T1000 (cell line): ENCODE measurements at regions not wholly inside any gene's neighbourhood (a gene's known extent, or its start where the extent isn't known, plus 50 kb on each side); places are given as distances from the start of the nearest gene placed in this dataset.

ENCODE experiments used
- DNase-seq: peaks from one replicate; lab custom pipeline; 2025; ENCODE audit warnings: mixed read lengths; lab: John Stamatoyannopoulos, UW

DNA sequence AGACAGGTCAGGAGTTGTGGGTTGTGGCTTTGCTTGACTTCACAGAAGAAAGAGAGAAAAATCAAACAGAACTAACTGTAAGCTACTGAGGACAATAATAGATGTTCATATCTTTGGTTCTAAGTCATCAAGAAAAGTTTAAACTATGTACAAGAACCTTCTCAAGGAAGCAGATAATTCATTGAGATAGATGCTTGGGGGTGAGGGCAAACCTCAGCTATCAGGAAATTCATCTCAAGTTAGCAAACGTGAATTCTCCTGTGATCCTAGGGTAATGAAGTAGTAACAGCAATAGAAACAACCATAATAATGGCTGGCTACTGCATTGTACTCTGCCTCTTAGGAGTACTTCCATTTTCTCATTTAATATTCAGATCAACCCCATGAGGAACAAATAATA, 506.2 kb downstream of the PLPP3 start:
- DNase-seq = no peak

- no peak for DNase-seq
These were observed 507.1 kb downstream of the PLPP3 start for GRCh38 chr1:56072310-56072709.

DNA sequence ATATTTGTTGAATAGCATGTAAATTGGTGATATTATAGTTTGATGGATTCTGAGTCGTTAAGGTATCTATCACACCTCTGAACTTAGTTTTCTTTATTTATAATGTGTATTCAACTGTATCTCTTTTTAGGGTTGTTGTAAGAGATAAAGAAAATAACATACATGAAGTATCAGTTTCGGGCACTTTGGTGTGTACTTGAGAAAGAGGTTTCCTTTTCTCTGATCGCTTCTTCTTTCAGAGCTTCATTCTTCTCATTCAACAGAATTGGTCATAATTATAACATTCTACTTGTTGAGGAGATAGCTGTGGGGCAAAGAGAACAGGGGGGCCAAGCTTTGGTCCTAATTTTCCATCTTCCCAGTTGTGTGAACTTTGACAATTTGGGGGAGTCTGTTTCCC, 508.0 kb downstream of the PLPP3 start:
- no peak for DNase-seq

DNA sequence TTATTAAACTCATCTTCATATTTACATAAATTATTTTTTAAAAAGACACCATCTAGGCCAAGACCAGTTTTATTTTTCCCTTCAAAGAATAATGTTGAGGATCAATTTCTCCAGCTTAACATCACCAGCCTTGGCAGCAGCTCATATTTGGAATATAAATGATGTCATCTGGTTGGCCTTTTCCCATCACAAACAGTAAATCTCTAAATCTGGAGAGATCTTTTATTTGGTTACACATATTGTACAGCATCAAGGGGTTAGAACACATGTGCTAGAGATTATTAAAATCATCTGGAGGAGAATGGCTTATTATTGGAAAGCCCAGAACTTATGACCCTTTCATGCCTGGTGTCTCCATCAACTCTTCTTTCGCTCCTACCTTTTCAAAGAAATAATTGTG, 508.8 kb downstream of the PLPP3 start:
- DNase-seq = no peak

DNA sequence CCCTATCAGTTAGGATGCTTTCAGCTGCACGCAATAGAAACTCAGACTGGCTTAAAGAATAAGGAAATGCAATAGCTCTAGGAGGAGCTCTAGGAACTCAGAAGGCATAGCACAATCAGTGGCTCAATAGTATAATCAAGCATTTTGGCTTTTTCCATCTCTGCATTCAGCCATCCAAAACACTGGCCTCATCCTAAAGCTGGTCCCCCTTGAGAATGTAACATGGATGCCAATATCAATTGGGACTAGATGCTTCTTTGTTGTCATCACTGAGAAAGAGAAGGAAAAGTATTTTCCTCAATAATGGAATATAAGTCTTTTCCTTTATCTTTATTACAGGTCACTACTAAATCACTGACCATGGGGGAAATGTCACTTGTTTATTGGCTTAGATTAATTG, 509.5 kb downstream of the PLPP3 start:
- no peak for DNase-seq

DNA sequence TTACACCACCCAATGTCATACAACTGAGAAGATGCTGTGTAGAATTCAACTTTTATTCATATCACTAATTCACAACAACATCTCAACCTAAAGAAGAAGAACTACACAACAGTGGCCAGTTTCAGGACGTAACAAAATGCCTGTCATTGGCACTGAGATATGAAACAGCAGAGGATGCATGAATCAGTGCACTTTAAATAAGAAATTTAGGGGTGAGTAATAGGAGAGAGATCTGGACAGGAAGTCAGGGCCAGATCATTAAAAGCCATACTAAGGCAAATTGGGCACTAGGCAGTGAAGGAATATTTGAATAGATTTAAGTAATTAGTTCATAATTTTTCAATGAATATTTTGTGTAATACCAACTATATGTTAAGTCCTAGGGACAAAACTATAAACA, 510.5 kb downstream of the PLPP3 start:
- no peak for DNase-seq

- DNase-seq = no peak
These were observed 511.2 kb downstream of the PLPP3 start for GRCh38 chr1:56068210-56068609.

- DNase-seq = no peak
These were observed 513.6 kb downstream of the PLPP3 start for GRCh38 chr1:56065729-56066128.

DNA sequence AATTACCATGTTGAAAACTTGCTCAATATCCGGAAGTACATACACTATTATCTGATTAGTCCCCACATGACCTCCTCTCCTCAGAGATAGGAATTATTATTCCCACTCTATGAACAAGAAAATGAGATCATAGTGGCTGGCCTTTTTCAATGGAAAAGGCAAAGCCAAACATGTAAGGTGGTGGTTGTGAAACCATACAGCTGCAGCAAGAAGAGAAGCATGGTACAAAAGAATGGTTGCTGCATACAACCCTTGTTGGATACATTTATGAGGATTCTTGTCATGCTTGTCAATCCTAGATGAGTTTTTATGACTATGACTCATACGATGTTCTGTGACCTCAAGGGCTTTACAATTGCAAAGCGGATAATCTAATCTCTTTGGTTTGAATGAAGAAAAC, 514.7 kb downstream of the PLPP3 start:
- DNase-seq = peak; percentile 45

GRCh38 chr1:56063461-56063860, 515.9 kb downstream of the PLPP3 start:
- DNase-seq = no peak

DNA sequence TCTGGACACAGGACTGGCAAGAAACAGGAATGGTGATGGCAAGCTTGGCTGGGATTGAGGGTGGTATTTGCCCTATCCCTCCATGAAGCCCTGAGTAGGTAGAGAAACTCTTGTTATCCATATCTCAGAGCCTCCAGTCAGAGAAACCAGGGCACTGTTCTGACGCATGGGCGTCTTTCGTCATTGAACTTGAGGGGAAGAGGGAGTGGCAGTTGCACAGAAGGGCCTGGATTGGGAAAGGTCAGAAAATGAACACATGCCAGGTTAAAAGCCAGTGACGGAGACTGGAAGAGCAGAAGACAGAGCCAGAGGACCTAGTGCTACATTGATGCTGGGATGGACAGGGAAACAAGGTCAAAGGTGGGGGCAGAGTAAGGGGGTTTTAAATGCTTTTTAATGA, 516.7 kb downstream of the PLPP3 start:
- no peak for DNase-seq

GRCh38 chr1:56061824-56062223, 517.5 kb downstream of the PLPP3 start:
- DNase-seq = no peak

GRCh38 chr1:56060906-56061305, 518.5 kb downstream of the PLPP3 start:
- no peak for DNase-seq

- no peak for DNase-seq
These were observed 521.6 kb downstream of the PLPP3 start for GRCh38 chr1:56057466-56058405.

DNA sequence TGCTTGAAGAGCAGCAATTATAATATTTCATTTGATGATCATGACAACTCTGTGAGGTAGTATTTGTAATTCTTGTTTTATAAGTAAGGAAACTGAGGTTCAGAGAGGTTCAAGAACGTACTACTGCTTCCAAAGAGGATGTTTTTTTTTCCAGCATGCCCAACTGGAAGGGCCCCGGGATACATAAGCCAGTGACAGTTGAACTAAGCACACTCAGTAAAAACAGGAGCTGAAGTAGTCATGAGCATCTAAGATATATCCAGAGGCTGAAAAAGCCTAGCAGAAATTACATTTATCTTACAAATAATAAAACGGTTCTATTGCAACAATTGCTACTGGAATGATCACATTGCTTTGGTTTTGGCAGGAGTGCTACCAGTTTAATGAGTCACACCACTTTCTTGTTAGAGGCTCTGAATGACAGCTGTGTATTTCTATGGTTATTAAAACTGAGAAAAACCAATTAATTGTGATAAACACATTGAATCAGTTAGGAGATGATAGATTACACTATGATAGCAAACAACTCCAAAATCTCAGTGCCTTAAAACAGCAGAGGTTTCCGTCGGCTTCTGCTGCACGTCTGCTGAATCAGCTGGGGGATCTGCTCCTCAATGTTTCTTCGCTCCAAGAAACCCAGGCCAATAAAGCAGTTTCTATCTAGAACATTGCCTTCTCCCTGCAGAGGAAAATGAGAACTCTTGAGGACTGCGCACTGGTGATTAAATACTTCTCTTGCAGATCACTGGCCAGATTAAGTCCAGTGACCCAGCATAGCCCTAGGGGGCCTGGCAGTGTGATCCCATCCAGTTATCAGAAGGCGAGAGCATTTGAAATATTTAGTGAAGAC, 522.7 kb downstream of the PLPP3 start:
- DNase-seq = no peak

GRCh38 chr1:56054959-56055358, 524.4 kb downstream of the PLPP3 start:
- DNase-seq = no peak

GRCh38 chr1:56052041-56052440, 527.3 kb downstream of the PLPP3 start:
- no peak for DNase-seq

- DNase-seq = no peak
These were observed 528.5 kb downstream of the PLPP3 start for GRCh38 chr1:56050911-56051310.

- DNase-seq = no peak
These were observed 533.9 kb downstream of the PLPP3 start for GRCh38 chr1:56045477-56045876.

GRCh38 chr1:56045062-56045461, 534.3 kb downstream of the PLPP3 start:
- no peak for DNase-seq

DNA sequence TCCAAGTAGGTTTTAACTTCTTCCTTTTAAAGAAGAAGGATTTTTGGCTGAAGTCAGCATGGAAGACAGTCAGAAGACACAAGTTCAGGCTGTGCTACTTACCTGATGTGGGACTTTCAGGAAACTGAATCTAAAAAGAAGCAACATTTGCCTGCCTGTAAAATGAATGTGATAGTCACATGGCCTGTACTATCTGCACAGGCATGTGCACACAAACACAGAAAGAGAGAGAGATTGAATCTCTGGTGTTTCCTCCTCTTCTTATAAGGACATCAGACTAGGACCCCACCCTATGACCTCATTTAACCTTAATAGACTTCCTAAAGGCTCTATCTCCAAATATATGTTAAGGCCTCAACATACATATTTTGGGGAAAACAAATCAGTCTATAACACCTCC, 542.9 kb downstream of the PLPP3 start:
- DNase-seq = no peak

DNA sequence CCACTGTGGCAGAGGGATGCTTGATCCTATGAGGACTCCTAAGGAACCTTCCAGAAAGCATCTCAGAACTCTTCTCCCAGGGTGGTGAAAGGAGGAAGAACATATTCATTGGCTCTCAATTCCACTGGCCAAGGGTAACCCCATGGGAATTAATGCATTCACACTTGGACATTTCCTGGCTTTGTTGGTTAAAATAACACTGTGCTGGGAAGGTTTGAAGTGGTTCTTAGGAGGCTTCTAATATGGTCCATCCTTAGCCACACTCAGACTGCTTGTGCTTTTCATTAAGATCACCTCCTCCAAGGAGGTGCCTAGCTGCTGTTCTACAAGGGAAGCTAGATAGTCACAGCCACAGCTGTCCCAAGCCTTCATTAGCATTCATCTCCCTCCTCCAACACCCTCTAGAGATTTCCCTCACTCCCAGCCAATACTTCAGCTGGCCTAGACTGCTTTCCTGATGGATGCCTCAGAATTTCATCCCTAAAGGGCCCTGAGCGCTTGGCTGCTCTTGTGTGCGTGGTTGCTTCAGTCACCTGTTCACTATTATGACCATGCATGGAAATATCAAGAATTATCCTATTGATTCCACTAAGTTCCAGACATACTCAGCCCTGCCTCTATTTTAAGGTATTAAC, 544.4 kb downstream of the PLPP3 start:
- DNase-seq = no peak

DNA sequence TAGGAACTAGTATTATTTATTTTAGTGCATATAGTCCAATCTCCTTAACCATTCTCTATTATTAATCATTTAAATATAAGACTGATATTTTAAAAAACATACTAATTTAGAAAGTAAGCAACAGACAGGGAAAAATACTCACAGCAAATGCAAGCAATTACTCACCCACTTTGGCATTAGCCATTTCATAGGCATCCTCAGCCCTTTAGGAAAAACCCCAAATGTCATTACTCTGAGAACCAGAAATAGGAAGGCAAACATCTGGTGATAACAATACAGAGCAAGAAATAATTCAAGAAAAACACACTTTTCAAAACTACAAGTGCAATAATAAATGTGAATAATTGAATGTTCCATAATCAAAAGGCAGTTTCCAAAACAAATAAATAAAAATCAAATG, 545.1 kb downstream of the PLPP3 start:
- DNase-seq = no peak
